ENCODE measurements at regions not wholly inside any gene's neighbourhood (a gene's known extent, or its start where the extent isn't known, plus 50 kb on each side); places are given as distances from the start of the nearest gene placed in this dataset.

GRCh38 chr2:57622009-57622408 is 424.6 kb upstream of the VRK2 start:
- no peak overlapping the region for H3K4me2 ChIP-seq (ENCODE audit: low read length)
- no peak overlapping the region for H3K4me3 ChIP-seq (ENCODE audit: low read depth, low read length)
- TF ChIP-seq CTCF (IDR thresholded peaks at IDR 0.05), result no peak
- no peak overlapping the region for H3K27ac ChIP-seq
- H3K4me1 ChIP-seq, result no peaks in the 10 kb centered on the region
- H3K27me3 ChIP-seq (ENCODE audit: control insufficient read depth, insufficient read depth, low read length), result no peaks in the 10 kb centered on the region
- H3K9me3 ChIP-seq (ENCODE audit: control insufficient read depth, low read length), result no peaks in the 10 kb centered on the region
- H3K9ac ChIP-seq, result no peak overlapping the region
- no peaks in the 10 kb centered on the region for H3K79me2 ChIP-seq
- no peak overlapping the region for H2AFZ ChIP-seq
- H3K36me3 ChIP-seq (ENCODE audit: control insufficient read depth, insufficient read depth, low read length), result no peaks in the 10 kb centered on the region

GRCh38 chr2:57656198-57656597 is 390.4 kb upstream of the VRK2 start:
- no peaks in the 10 kb centered on the region for H3K27me3 ChIP-seq (ENCODE audit: control insufficient read depth, insufficient read depth, low read length)

GRCh38 chr2:57669570-57669969 is 377.0 kb upstream of the VRK2 start:
- Histone ChIP-seq H3K4me2 (ENCODE audit: low read length) (no peak overlapping the region), H2AFZ (no peak overlapping the region), H3K79me2 (no peaks in the 10 kb centered on the region), H3K27me3 (ENCODE audit: control insufficient read depth, insufficient read depth, low read length) (no peaks in the 10 kb centered on the region), H3K9ac (no peak overlapping the region), H3K4me3 (ENCODE audit: low read depth, low read length) (no peak overlapping the region), H3K27ac (no peak overlapping the region), H3K4me1 (no peaks in the 10 kb centered on the region), H3K36me3 (ENCODE audit: control insufficient read depth, insufficient read depth, low read length) (no peaks in the 10 kb centered on the region), H3K9me3 (ENCODE audit: control insufficient read depth, low read length) (no peaks in the 10 kb centered on the region)
- no peak for TF ChIP-seq CTCF (IDR thresholded peaks at IDR 0.05)

More at GRCh38 chr2:57656198-57656597, 390.4 kb upstream of the VRK2 start:
- no peaks in the 10 kb centered on the region for H3K9me3 ChIP-seq (ENCODE audit: control insufficient read depth, low read length)
- no peak overlapping the region for H3K4me2 ChIP-seq (ENCODE audit: low read length)
- no peaks in the 10 kb centered on the region for H3K79me2 ChIP-seq
- H2AFZ ChIP-seq, result no peak overlapping the region
- H3K9ac ChIP-seq, result no peak overlapping the region
- H3K4me1 ChIP-seq, result no peaks in the 10 kb centered on the region
- H3K4me3 ChIP-seq (ENCODE audit: low read depth, low read length), result no peak overlapping the region
- no peaks in the 10 kb centered on the region for H3K36me3 ChIP-seq (ENCODE audit: control insufficient read depth, insufficient read depth, low read length)
- H3K27ac ChIP-seq, result no peak overlapping the region
- TF ChIP-seq CTCF (IDR thresholded peaks at IDR 0.05), result no peak

- H3K9me3 ChIP-seq (ENCODE audit: control insufficient read depth, low read length), result no peaks in the 10 kb centered on the region
- H3K4me2 ChIP-seq (ENCODE audit: low read length), result peak overlapping the region; percentile 16
- no peaks in the 10 kb centered on the region for H3K4me1 ChIP-seq
- H3K9ac ChIP-seq, result no peak overlapping the region
- TF ChIP-seq CTCF (IDR thresholded peaks at IDR 0.05), result no peak
- no peaks in the 10 kb centered on the region for H3K79me2 ChIP-seq
- no peaks in the 10 kb centered on the region for H3K36me3 ChIP-seq (ENCODE audit: control insufficient read depth, insufficient read depth, low read length)
- no peak overlapping the region for H2AFZ ChIP-seq
- no peak overlapping the region for H3K27ac ChIP-seq
- no peaks in the 10 kb centered on the region for H3K27me3 ChIP-seq (ENCODE audit: control insufficient read depth, insufficient read depth, low read length)
- no peak overlapping the region for H3K4me3 ChIP-seq (ENCODE audit: low read depth, low read length)
Measured at GRCh38 chr2:57674025-57674424, 372.6 kb upstream of the VRK2 start.

GRCh38 chr2:57674743-57675142 is 371.9 kb upstream of the VRK2 start:
- H2AFZ ChIP-seq, result no peak overlapping the region
- H3K4me2 ChIP-seq (ENCODE audit: low read length), result no peak overlapping the region
- no peaks in the 10 kb centered on the region for H3K27me3 ChIP-seq (ENCODE audit: control insufficient read depth, insufficient read depth, low read length)
- H3K4me1 ChIP-seq, result no peaks in the 10 kb centered on the region
- no peak for TF ChIP-seq CTCF (IDR thresholded peaks at IDR 0.05)
- H3K9ac ChIP-seq, result no peak overlapping the region
- H3K4me3 ChIP-seq (ENCODE audit: low read depth, low read length), result no peak overlapping the region
- no peaks in the 10 kb centered on the region for H3K9me3 ChIP-seq (ENCODE audit: control insufficient read depth, low read length)
- H3K36me3 ChIP-seq (ENCODE audit: control insufficient read depth, insufficient read depth, low read length), result no peaks in the 10 kb centered on the region
- H3K79me2 ChIP-seq, result no peaks in the 10 kb centered on the region
- no peak overlapping the region for H3K27ac ChIP-seq

Measured in parathyroid adenoma (tissue), 2 donors.